SH-SY5Y (cell line): ENCODE measurements at regions not wholly inside any gene's neighbourhood (a gene's known extent, or its start where the extent isn't known, plus 50 kb on each side); places are given as distances from the start of the nearest gene placed in this dataset.

ENCODE experiments used
- GATA2 ChIP-seq: IDR thresholded peaks from 2 replicates; pipeline ENCODE4 v1.6.1; 2011; ENCODE audit warnings: mild to moderate bottlenecking, low read depth, low read length
- GATA3 ChIP-seq: IDR thresholded peaks from 2 replicates; pipeline ENCODE4 v1.6.1; 2011; ENCODE audit warnings: low read depth, mild to moderate bottlenecking, low read length, moderate library complexity

- TF ChIP-seq GATA2 (no peak), GATA3 (no peak)
Measured at GRCh38 chr15:48005077-48005476, 115.7 kb upstream of the SLC24A5 start.
